NCI-H510A (cell line): ENCODE measurements at regions not wholly inside any gene's neighbourhood (a gene's known extent, or its start where the extent isn't known, plus 50 kb on each side); places are given as distances from the start of the nearest gene placed in this dataset.
"Not testable (repeated sequence)": the region's sequence is repeated elsewhere in the genome, so short reads cannot be mapped to it uniquely, and the experiment has no call there.

Experiments used
- DNase-seq: peaks from one replicate; lab custom pipeline; 2025; lab: John Stamatoyannopoulos, UW

- no peak for DNase-seq
Measured at GRCh38 chr4:11839889-11840288, 411.2 kb upstream of the HS3ST1 start.

- DNase-seq: no peak
Measured at GRCh38 chr4:11831739-11832138, 403.0 kb upstream of the HS3ST1 start.

- no peak for DNase-seq
Measured at GRCh38 chr4:11824566-11824965, 395.9 kb upstream of the HS3ST1 start.

GRCh38 chr4:11821772-11822430, 393.2 kb upstream of the HS3ST1 start:
- no peak for DNase-seq

GRCh38 chr4:11817088-11817487, 388.4 kb upstream of the HS3ST1 start:
- DNase-seq: no peak

- DNase-seq: no peak
Measured at GRCh38 chr4:11814758-11815157, 386.1 kb upstream of the HS3ST1 start.

- no peak for DNase-seq
Measured at GRCh38 chr4:11813951-11814446, 385.3 kb upstream of the HS3ST1 start.

GRCh38 chr4:11811521-11811920, 382.8 kb upstream of the HS3ST1 start:
- DNase-seq: not testable (repeated sequence)

- DNase-seq: no peak
Measured at GRCh38 chr4:11805842-11806241, 377.1 kb upstream of the HS3ST1 start.

GRCh38 chr4:11801466-11802446, 373.1 kb upstream of the HS3ST1 start:
- DNase-seq: no peak

- no peak for DNase-seq
Measured at GRCh38 chr4:11799196-11799595, 370.5 kb upstream of the HS3ST1 start.

- no peak for DNase-seq
Measured at GRCh38 chr4:11791797-11792196, 363.1 kb upstream of the HS3ST1 start.

- no peak for DNase-seq
Measured at GRCh38 chr4:11790230-11790629, 361.5 kb upstream of the HS3ST1 start.

- DNase-seq: no peak
Measured at GRCh38 chr4:11783588-11783987, 354.9 kb upstream of the HS3ST1 start.

GRCh38 chr4:11782859-11783258, 354.2 kb upstream of the HS3ST1 start:
- no peak for DNase-seq

- no peak for DNase-seq
Measured at GRCh38 chr4:11777447-11777846, 348.8 kb upstream of the HS3ST1 start.

- DNase-seq: no peak
Measured at GRCh38 chr4:11774346-11774745, 345.7 kb upstream of the HS3ST1 start.

GRCh38 chr4:11773798-11774197, 345.1 kb upstream of the HS3ST1 start:
- DNase-seq: no peak

- no peak for DNase-seq
Measured at GRCh38 chr4:11769434-11769833, 340.7 kb upstream of the HS3ST1 start.

- DNase-seq: no peak
Measured at GRCh38 chr4:11768251-11768972, 339.7 kb upstream of the HS3ST1 start.

- DNase-seq: no peak
Measured at GRCh38 chr4:11765849-11766453, 337.3 kb upstream of the HS3ST1 start.
